ENCODE measurements at regions not wholly inside any gene's neighbourhood (a gene's known extent, or its start where the extent isn't known, plus 50 kb on each side); places are given as distances from the start of the nearest gene placed in this dataset.

GRCh38 chr2:45337481-45337880 is 273.6 kb downstream of the SRBD1 start:
- peak; percentile 54 for DNase-seq

GRCh38 chr2:45334205-45334604 is 276.9 kb downstream of the SRBD1 start:
- DNase-seq: no peak

GRCh38 chr2:45332567-45332966 is 278.5 kb downstream of the SRBD1 start:
- DNase-seq: no peak

- no peak for DNase-seq
Observed at GRCh38 chr2:45332094-45332493, 279.0 kb downstream of the SRBD1 start.

GRCh38 chr2:45331410-45331786 is 279.7 kb downstream of the SRBD1 start:
- no peak for DNase-seq

GRCh38 chr2:45330637-45331409 is 280.2 kb downstream of the SRBD1 start:
- no peak for DNase-seq

GRCh38 chr2:45330108-45330507 is 281.0 kb downstream of the SRBD1 start:
- no peak for DNase-seq

- no peak for DNase-seq
Observed at GRCh38 chr2:45329045-45329677, 281.9 kb downstream of the SRBD1 start.

GRCh38 chr2:45328264-45328870 is 282.7 kb downstream of the SRBD1 start:
- DNase-seq: no peak

GRCh38 chr2:45323344-45323743 is 287.7 kb downstream of the SRBD1 start:
- peak; percentile 13 for DNase-seq

GRCh38 chr2:45320956-45321355 is 290.1 kb downstream of the SRBD1 start:
- no peak for DNase-seq

GRCh38 chr2:45319683-45320455 is 291.2 kb downstream of the SRBD1 start:
- DNase-seq: no peak

GRCh38 chr2:45318686-45319085 is 292.4 kb downstream of the SRBD1 start:
- no peak for DNase-seq

GRCh38 chr2:45316576-45317338 is 294.3 kb downstream of the SRBD1 start:
- no peak for DNase-seq

- DNase-seq: peak; percentile 66
Observed at GRCh38 chr2:45315861-45316260, 295.2 kb downstream of the SRBD1 start.

- no peak for DNase-seq
Observed at GRCh38 chr2:45312275-45312674, 298.8 kb downstream of the SRBD1 start.

GRCh38 chr2:45311559-45311958 is 299.5 kb downstream of the SRBD1 start:
- no peak for DNase-seq

- DNase-seq: no peak
Observed at GRCh38 chr2:45307147-45307546, 297.9 kb upstream of the SIX2 start.

GRCh38 chr2:45305599-45305998 is 296.3 kb upstream of the SIX2 start:
- no peak for DNase-seq

GRCh38 chr2:45303417-45304202 is 294.4 kb upstream of the SIX2 start:
- no peak for DNase-seq

Measured in right forelimb (tissue), 1 donor.